Left ventricle myocardium inferior (tissue), 1 donor: ENCODE measurements at regions not wholly inside any gene's neighbourhood (a gene's known extent, or its start where the extent isn't known, plus 50 kb on each side); places are given as distances from the start of the nearest gene placed in this dataset.

Experiments
- DNase-seq: peaks from one replicate; pipeline ENCODE4 v3.0.0-alpha.2; 2020
- H3K27ac ChIP-seq: fragments of 200-600 bp; replicated peaks from 2 replicates; pipeline ENCODE4 v1.8.0; 2021
- H3K27me3 ChIP-seq: fragments of 200-600 bp; 2 replicates; pipeline ENCODE4 v1.8.0; 2021; ENCODE audit warnings: low read depth
- H3K36me3 ChIP-seq: fragments of 200-600 bp; 2 replicates; pipeline ENCODE4 v1.8.0; 2021
- H3K4me1 ChIP-seq: fragments of 200-600 bp; 2 replicates; pipeline ENCODE4 v1.8.0; 2021
- H3K4me3 ChIP-seq: fragments of 200-600 bp; 2 replicates; pipeline ENCODE4 v1.8.0; 2021; ENCODE audit warnings: mild to moderate bottlenecking, moderate library complexity
- H3K9me3 ChIP-seq: fragments of 200-600 bp; replicated peaks from 2 replicates; pipeline ENCODE4 v1.8.0; 2021
- CTCF ChIP-seq: fragments of 200-600 bp; IDR thresholded peaks from 2 replicates; pipeline ENCODE4 v1.8.0; 2021; ENCODE audit warnings: antibody characterized with exemption, mild to moderate bottlenecking, borderline replicate concordance
- intact Hi-C: fragments of 100-400 bp; cut with micrococcal nuclease; formaldehyde crosslinking; loops from one replicate; pipeline ENCODE4 v1.11.0; 2022
- donor health status: DM: no; HTN: yes; CAD: no; lungs with severe emphysema.

DNA sequence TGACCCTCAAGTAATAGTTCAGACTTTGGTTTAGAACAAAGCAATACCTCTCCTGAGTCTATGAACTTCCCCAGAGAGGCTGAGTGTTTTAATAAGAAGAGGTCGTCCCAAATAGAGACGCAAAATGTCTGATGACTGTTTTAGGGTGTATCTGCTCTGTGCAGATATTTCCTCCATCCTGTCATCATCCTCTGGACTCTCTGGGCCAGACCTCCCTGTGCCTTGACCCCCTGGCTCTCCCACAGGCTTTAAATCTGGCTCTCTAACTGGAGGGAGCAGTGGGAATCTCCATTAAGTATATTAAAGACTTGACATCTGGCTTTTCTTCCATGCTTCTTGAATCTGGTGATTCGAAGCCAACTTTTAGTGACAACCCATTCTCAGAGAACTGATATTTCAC is 633.3 kb downstream of the INHBA start:
- peaks cover 4% of the 10 kb centered on the region for H3K9me3 ChIP-seq
- TF ChIP-seq CTCF = no peak
- DNase-seq = no peak
- no peaks in the 10 kb centered on the region for H3K27me3 ChIP-seq
- H3K36me3 ChIP-seq = no peaks in the 10 kb centered on the region
- intact Hi-C loops = no loop called here
- no peaks in the 10 kb centered on the region for H3K4me1 ChIP-seq
- H3K4me3 ChIP-seq = no peak overlapping the region
- no peak overlapping the region for H3K27ac ChIP-seq

GRCh38 chr7:41067576-41067975 is 635.3 kb downstream of the INHBA start:
- Histone ChIP-seq H3K4me3 (no peak overlapping the region), H3K27me3 (no peaks in the 10 kb centered on the region), H3K27ac (no peak overlapping the region), H3K4me1 (no peaks in the 10 kb centered on the region), H3K9me3 (peaks cover 10% of the 10 kb centered on the region), H3K36me3 (no peaks in the 10 kb centered on the region)
- TF ChIP-seq CTCF = no peak
- intact Hi-C loops = no loop called here
- no peak for DNase-seq

GRCh38 chr7:41065663-41066062 is 637.2 kb downstream of the INHBA start:
- Histone ChIP-seq H3K27me3 (no peaks in the 10 kb centered on the region), H3K9me3 (peaks cover 6% of the 10 kb centered on the region), H3K36me3 (no peaks in the 10 kb centered on the region), H3K4me3 (no peak overlapping the region), H3K4me1 (no peaks in the 10 kb centered on the region), H3K27ac (no peak overlapping the region)
- intact Hi-C loops = no loop called here
- no peak for TF ChIP-seq CTCF
- no peak for DNase-seq

- H3K27me3 ChIP-seq = no peaks in the 10 kb centered on the region
- DNase-seq = no peak
- H3K36me3 ChIP-seq = no peaks in the 10 kb centered on the region
- peaks cover 6% of the 10 kb centered on the region for H3K9me3 ChIP-seq
- no peak overlapping the region for H3K27ac ChIP-seq
- H3K4me3 ChIP-seq = no peak overlapping the region
- intact Hi-C loops = no loop called here
- no peaks in the 10 kb centered on the region for H3K4me1 ChIP-seq
- no peak for TF ChIP-seq CTCF
Observed at GRCh38 chr7:41063116-41063515, 639.8 kb downstream of the INHBA start.

DNA sequence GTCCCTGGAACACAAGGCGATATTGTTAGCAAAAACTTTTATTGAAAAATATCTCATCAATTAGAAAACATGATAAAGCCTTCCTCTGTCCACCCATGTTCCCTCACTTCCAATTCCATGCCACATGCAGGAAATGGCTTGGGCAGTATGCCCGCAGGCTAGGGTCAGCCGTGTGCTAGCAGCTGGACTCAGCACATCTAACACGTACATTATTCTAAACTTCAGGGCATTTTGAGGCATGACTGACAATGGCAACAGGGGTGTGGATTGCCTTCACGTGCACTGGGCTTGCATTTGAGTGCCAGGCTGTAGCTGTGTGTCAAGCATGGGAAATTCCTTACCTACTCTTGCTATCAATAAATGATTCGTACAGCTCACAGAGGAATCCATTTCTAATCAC is 642.1 kb downstream of the INHBA start:
- DNase-seq = no peak

More for the DNA sequence above, 642.1 kb downstream of the INHBA start:
- Histone ChIP-seq H3K27me3 (no peaks in the 10 kb centered on the region), H3K27ac (no peak overlapping the region), H3K4me3 (no peak overlapping the region), H3K4me1 (no peaks in the 10 kb centered on the region), H3K36me3 (no peaks in the 10 kb centered on the region), H3K9me3 (peaks cover 13% of the 10 kb centered on the region)
- intact Hi-C loops = no loop called here
- no peak for TF ChIP-seq CTCF
